ENCODE measurements at regions not wholly inside any gene's neighbourhood (a gene's known extent, or its start where the extent isn't known, plus 50 kb on each side); places are given as distances from the start of the nearest gene placed in this dataset.

- H3K4me3 ChIP-seq (ENCODE audit: low read length, poor library complexity, severe bottlenecking): no peak overlapping the region
- H3K4me2 ChIP-seq (ENCODE audit: low read depth, low read length, poor library complexity, severe bottlenecking): no peak overlapping the region
- no peaks in the 10 kb centered on the region for H3K27me3 ChIP-seq (ENCODE audit: insufficient read depth, low read length, poor library complexity, severe bottlenecking)
- no peak overlapping the region for H2AFZ ChIP-seq (ENCODE audit: low read length)
- H3K79me2 ChIP-seq (ENCODE audit: insufficient read depth, low read length): no peaks in the 10 kb centered on the region
- no peaks in the 10 kb centered on the region for H3K9me3 ChIP-seq (ENCODE audit: insufficient read depth, low read depth, low read length)
- H3K4me1 ChIP-seq (ENCODE audit: insufficient read depth, low read length, poor library complexity, severe bottlenecking): no peaks in the 10 kb centered on the region
- H3F3A ChIP-seq (ENCODE audit: low read depth): no peaks in the 10 kb centered on the region
- no peaks in the 10 kb centered on the region for H3K36me3 ChIP-seq (ENCODE audit: insufficient read depth, low read length)
- TF ChIP-seq EZH2phosphoT487 (IDR thresholded peaks at IDR 0.05; ENCODE audit: borderline replicate concordance) (no peak), CTCF (conservative IDR thresholded peaks at IDR 0.05; ENCODE audit: low read length) (no peak)
- no peaks in the 10 kb centered on the region for H4K20me1 ChIP-seq (ENCODE audit: insufficient read depth, low read length, poor library complexity, severe bottlenecking)
- no peaks in the 10 kb centered on the region for H3K9me2 ChIP-seq (replicated peaks; ENCODE audit: low read depth, low read length)
- no peak overlapping the region for H3K9ac ChIP-seq (ENCODE audit: low read depth, low read length, poor library complexity, severe bottlenecking)
Observed at GRCh38 chr4:16952896-16953630, 54.6 kb upstream of the LDB2 start.

- Histone ChIP-seq H3K4me1 (ENCODE audit: insufficient read depth, low read length, poor library complexity, severe bottlenecking) (no peaks in the 10 kb centered on the region), H3K9ac (ENCODE audit: low read depth, low read length, poor library complexity, severe bottlenecking) (no peak overlapping the region), H3K27me3 (ENCODE audit: insufficient read depth, low read length, poor library complexity, severe bottlenecking) (no peaks in the 10 kb centered on the region), H3F3A (ENCODE audit: low read depth) (no peaks in the 10 kb centered on the region), H3K9me2 (replicated peaks; ENCODE audit: low read depth, low read length) (no peaks in the 10 kb centered on the region), H3K9me3 (ENCODE audit: insufficient read depth, low read depth, low read length) (no peaks in the 10 kb centered on the region), H4K20me1 (ENCODE audit: insufficient read depth, low read length, poor library complexity, severe bottlenecking) (no peaks in the 10 kb centered on the region), H3K36me3 (ENCODE audit: insufficient read depth, low read length) (no peaks in the 10 kb centered on the region), H3K4me2 (ENCODE audit: low read depth, low read length, poor library complexity, severe bottlenecking) (no peak overlapping the region), H2AFZ (ENCODE audit: low read length) (no peak overlapping the region), H3K79me2 (ENCODE audit: insufficient read depth, low read length) (no peaks in the 10 kb centered on the region), H3K4me3 (ENCODE audit: low read length, poor library complexity, severe bottlenecking) (no peak overlapping the region)
- no peak for TF ChIP-seq EZH2phosphoT487 (IDR thresholded peaks at IDR 0.05; ENCODE audit: borderline replicate concordance)
- no peak for TF ChIP-seq CTCF (conservative IDR thresholded peaks at IDR 0.05; ENCODE audit: low read length)
Observed at GRCh38 chr4:16952462-16952871, 54.0 kb upstream of the LDB2 start.

Data from Loucy (cell line).